SHP77 (cell line): ENCODE measurements at regions not wholly inside any gene's neighbourhood (a gene's known extent, or its start where the extent isn't known, plus 50 kb on each side); places are given as distances from the start of the nearest gene placed in this dataset.

Source experiments
- DNase-seq, 2 experiments: peaks; one replicate each; lab custom pipeline; 2025; lab: John Stamatoyannopoulos, UW

- DNase-seq: no peak
Observed at GRCh38 chr10:117670116-117670904, 127.8 kb downstream of the EMX2 start.

DNA sequence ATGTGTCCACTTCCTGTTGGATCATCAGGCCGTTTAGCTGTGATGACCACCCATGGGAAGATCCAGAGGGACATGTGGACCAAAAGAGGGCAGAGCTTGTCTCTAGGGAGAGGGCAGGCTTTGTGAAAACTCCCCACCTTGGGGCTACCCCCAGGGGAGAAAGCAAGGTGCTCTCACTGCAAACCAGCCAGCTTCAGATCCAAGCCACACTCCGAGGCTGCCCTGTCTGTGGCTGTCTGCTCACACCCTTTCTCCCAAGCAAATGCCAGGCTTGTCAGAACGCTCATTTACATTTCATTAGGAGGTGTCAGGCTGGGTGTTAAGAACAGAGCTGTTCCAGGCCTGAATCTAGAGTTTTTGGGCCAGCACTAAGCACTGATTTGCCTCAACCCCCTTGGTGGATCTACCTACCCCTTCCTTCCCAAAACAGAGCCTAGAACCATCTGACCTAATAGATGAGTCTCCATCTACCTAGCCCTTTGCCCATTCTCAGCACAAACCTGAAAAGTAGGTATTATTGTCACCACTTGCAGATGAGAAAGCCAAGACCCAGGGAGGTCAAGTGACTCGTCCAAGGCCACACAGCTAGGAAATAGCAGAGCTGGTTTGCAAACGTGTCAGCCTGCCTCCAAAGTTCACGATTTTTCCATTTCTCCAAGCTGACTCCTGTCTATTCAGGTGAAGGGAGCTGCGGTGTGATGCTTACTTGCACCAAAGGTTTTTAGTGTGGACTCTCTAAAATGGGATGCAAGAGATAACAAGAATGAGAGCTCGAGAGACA, 130.9 kb downstream of the EMX2 start:
- no peak for DNase-seq

DNA sequence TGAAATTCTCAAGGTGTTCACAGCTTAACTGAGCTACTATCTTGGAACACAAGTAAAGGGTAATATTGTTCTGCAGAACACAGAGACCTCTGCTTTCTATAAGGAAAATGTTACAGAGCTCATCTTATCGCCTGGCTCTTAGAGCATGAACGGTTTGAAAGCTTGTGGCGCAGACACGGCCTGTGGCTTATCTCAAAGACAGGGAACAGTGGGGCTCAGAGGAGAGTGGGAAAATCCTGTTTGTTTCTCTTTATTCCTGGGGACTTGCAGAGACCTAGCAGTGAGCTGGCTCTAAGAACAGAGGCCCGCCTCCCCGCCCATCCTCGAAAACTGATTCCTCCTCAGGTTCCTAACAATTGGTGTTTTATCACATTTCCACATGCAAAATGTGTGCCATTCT, 131.7 kb downstream of the EMX2 start:
- DNase-seq: no peak

GRCh38 chr10:117674646-117675045, 132.1 kb downstream of the EMX2 start:
- DNase-seq: no peak

GRCh38 chr10:117675514-117676055, 133.0 kb downstream of the EMX2 start:
- no peak for DNase-seq

DNA sequence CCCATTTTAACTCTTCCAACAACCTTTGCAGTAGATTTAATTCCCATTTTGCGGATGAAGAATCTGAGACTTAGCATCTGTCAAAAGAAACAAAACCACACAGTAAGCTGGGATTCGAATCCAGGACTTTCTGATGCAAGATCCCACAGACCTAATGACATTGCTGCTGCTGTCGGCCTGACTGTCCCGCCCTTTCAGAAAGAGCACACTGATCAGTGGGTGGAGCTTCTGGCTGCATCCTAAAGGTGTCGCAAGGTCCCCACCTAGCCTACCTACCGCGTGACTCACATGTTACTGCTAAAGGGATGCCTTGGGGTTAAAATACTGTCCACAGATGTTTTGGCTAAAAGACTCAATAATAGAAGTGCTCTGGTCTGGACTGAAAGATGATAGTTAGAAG, 134.7 kb downstream of the EMX2 start:
- no peak for DNase-seq

GRCh38 chr10:117677890-117678500, 135.4 kb downstream of the EMX2 start:
- no peak for DNase-seq

- DNase-seq: no peak
Observed at GRCh38 chr10:117680601-117681000, 138.1 kb downstream of the EMX2 start.

GRCh38 chr10:117681104-117681503, 138.6 kb downstream of the EMX2 start:
- no peak for DNase-seq

DNA sequence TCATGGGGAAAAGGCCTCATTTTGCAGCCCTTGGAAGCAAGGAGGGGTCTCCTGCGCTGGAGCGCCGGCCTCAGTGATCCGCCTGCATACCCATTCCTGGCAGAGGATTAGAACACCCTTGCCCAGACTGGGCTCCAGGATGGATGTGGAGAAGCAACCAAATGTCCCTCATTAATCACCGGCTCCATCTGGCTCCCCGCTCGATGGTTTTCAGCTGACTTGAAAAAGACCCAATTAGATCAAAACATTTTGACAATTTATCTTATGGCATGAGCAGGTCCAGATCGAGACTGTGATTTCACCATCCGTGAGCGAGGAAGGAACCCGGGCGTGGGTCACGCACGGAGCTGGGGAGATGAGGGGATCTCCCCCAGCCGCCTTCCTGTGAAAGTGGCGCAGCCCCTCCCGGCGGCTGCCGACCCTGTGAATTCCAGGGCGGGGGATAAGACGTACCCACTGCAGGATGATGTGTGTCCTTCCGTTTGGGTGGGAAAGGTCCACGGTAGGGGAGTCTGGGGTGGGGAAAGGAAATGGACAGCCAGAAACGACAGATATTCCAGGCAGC, 141.6 kb downstream of the EMX2 start:
- no peak for DNase-seq

DNA sequence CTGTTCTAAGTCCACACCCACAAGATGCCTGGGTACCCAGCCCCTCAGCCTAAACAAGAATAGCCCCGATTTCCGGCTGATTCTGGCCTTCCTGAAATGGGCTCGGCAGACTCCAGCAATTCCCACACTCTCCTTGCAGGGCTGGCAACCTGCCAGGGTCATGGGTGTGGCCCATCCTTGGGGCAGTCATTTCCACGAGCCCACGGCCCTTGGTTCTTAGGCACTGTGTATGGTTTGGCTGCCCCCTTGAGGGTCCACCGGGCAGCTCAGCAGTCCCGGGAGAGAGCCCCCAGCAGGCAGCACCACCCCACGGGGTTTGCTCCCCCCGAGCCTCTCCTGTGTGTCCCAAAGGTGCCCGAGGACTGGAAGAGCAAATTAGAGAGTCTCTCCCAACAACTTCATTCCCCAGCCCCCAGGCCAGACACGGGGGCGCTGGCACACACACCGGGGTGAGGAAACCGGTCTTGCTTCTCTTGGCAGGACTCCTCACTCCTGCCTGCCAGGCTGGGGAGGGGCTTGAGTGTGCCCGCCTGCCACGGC, 142.2 kb downstream of the EMX2 start:
- DNase-seq: no peak

- no peak for DNase-seq
Observed at GRCh38 chr10:117685431-117685830, 142.9 kb downstream of the EMX2 start.

- no peak for DNase-seq
Observed at GRCh38 chr10:117686606-117687005, 144.1 kb downstream of the EMX2 start.

DNA sequence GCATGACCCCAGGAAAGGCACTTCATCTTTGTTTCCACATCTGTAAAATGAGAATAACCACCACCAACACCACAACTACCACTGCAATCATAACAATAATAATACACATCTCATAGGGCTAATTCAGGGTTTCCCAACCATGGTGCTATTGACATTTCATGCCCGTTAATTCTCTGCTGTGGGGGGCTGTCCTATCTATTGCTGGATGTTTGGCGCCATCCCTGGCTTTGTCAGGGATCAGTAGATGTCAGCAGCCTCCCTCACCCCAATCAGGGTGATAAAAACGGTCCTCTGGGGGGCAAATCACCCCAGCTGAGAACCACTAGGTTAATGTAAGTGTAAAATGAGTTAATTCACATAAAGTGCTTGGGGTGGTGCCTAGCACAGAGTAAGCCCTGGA, 145.8 kb downstream of the EMX2 start:
- no peak for DNase-seq

DNA sequence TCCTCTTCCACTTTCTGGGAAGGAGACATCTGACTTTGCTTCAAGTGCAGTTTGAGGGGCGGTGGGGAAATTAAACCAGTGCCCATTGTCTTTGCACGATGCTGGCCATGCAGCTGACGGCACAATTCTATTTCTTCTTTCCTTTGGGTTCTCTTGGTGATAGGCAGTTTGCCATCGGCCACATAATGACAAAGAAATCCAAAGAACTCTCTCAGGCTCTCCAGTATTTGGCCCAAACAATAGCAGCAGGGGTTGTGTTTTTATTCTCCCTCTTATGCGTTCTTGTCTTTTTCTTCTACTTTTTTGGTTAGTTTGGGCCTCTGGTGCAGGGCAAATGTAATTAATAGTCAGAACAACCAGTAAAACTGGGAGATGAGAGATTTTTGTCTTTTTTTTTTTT, 147.0 kb downstream of the EMX2 start:
- DNase-seq: no peak

DNA sequence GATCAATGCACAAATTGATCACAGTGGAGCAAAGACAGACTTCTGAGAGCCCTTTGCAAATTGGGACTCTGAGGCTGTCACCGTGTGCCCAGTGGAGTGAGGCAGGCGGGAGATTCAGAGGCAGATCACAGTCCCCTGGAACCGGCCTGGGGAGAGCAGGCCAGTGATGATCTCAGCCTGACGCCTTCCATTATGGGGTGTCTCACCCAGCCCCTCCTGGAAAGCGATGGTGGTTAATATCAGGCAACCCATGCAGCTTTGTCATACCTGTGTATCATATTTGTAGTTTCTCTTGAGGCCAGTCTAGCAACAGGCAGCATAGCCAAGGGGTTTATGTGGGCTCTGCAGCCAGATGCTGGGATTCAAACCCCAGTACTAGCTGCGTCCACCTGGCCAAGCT, 147.8 kb downstream of the EMX2 start:
- DNase-seq: no peak

GRCh38 chr10:117694190-117694589, 151.6 kb downstream of the EMX2 start:
- no peak for DNase-seq

DNA sequence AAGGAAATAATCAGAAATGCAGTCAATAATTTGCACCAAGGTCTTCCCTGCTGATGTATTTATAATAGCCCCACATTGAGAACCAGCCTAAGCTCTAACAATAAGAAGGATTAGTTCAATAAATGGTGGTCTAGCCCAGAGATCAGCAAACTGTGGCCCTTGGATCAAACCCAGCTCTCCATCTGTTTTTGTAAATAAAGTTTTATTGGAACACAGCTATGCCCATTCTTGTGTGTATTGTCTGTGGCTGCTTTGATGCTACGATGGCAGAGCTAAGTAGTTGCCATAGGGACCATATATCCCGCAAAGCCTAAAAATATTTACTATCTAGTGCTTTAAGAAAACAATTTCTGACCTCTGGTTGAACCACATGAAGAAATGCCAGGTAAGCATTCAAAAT, 154.9 kb downstream of the EMX2 start:
- DNase-seq: no peak

DNA sequence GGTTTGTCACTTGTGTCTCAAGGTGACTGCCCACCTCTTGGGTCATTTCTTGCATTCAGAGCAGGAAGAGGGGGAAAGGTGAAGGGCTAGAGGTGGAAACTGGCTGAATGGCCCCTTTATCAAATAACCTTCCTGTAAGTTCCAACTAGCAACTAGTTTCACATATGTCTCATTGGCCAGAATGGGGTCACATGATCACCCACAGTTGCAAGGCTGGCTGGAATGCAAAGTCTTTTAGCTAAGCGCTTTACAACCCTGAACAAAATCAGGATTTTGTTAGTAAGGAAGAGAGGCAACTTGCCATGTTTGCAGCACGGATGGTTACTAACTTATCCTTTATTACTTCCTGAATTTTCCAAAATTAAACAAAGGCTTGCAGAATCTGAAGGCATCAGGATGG, 156.3 kb downstream of the EMX2 start:
- no peak for DNase-seq

DNA sequence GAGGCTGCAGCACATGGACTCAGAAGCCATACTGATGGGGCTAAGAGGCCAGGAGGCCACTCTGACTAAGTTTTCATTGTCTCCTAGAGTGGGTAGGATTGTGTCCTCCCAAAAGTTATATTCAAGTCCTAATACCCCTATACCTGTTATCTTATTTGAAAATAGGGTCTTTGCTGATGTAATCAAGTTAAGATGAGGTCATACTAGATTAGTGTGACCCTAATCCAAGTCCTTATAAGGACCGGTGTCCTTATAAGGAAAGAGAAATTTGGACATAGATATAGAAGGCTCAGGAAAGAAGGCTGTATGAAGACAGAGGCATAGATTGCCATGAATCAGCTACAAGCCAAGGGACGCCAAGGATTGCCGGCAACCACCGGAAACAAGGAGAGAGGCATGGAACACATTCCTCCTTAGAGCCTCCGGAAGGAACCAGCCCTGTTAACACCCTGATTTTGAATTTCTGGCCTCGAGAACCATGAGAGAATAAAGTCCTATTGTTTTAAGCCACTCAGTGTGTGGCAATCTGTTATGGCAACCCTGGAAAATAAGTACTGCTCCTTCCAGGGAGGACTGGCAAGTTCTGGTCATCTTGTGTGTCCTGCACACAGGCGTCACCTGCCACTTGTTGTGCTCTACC, 157.0 kb downstream of the EMX2 start:
- no peak for DNase-seq

DNA sequence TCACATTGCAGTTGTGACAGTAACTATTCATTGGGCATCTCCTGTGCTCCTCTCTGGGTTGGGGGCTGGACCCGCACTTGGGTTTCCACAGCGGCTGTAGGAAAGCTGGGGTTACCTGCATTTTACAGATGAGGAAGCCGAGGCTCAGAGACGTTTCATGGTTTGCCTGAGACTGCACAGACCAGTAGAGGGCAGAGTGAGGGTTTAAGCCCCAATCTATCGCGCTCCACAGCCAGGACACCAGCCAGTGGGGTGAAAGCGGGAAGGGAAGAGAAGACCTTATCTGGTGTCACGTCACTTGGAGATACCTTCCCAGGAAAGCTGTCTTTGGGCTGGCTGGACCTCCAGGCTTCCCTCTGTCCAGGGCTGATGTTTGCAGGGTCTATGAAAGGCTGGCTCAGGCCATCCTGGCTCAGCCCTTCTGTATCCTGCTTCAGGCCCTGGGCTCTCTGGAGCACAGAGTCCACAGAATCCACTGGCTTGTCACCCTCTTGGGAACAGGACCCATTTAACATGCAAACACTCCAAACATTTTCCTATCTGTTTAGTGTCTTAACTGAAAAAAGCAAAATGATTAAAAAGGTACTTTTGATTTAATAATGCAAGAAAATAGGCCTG, 167.7 kb downstream of the EMX2 start:
- no peak for DNase-seq
